HS-27A (cell line): ENCODE measurements at regions not wholly inside any gene's neighbourhood (a gene's known extent, or its start where the extent isn't known, plus 50 kb on each side); places are given as distances from the start of the nearest gene placed in this dataset.
"Not testable (repeated sequence)": the region's sequence is repeated elsewhere in the genome, so short reads cannot be mapped to it uniquely, and the experiment has no call there.

Experiments
- DNase-seq: peaks from one replicate; pipeline ENCODE4 v3.0.0-alpha.2; 2012; ENCODE audit warnings: low read depth, missing footprints

- no peak for DNase-seq
These were observed 725.9 kb upstream of the MDGA2 start for GRCh38 chr14:48401321-48401720.

- peak; percentile 3 for DNase-seq
These were observed 723.4 kb upstream of the MDGA2 start for GRCh38 chr14:48398675-48399282.

GRCh38 chr14:48391661-48392060, 716.3 kb upstream of the MDGA2 start:
- DNase-seq, result no peak

GRCh38 chr14:48390346-48390745, 714.9 kb upstream of the MDGA2 start:
- no peak for DNase-seq

GRCh38 chr14:48384821-48385220, 709.4 kb upstream of the MDGA2 start:
- no peak for DNase-seq

- no peak for DNase-seq
These were observed 707.6 kb upstream of the MDGA2 start for GRCh38 chr14:48382961-48383360.

GRCh38 chr14:48378541-48378940, 703.1 kb upstream of the MDGA2 start:
- no peak for DNase-seq

GRCh38 chr14:48373981-48374380, 698.6 kb upstream of the MDGA2 start:
- no peak for DNase-seq

- peak; percentile 2 for DNase-seq
These were observed 675.6 kb upstream of the MDGA2 start for GRCh38 chr14:48350971-48351370.

GRCh38 chr14:48349689-48350088, 674.3 kb upstream of the MDGA2 start:
- no peak for DNase-seq

- DNase-seq, result no peak
These were observed 665.7 kb upstream of the MDGA2 start for GRCh38 chr14:48341069-48341468.

- DNase-seq, result no peak
These were observed 658.0 kb upstream of the MDGA2 start for GRCh38 chr14:48333221-48333920.

- no peak for DNase-seq
These were observed 656.0 kb upstream of the MDGA2 start for GRCh38 chr14:48331421-48331820.

GRCh38 chr14:48325486-48325885, 650.1 kb upstream of the MDGA2 start:
- no peak for DNase-seq

GRCh38 chr14:48323665-48324064, 648.3 kb upstream of the MDGA2 start:
- DNase-seq, result no peak

- no peak for DNase-seq
These were observed 644.4 kb upstream of the MDGA2 start for GRCh38 chr14:48319823-48320222.

- no peak for DNase-seq
These were observed 629.3 kb upstream of the MDGA2 start for GRCh38 chr14:48304729-48305128.

GRCh38 chr14:48289701-48290100, 614.3 kb upstream of the MDGA2 start:
- no peak for DNase-seq

- DNase-seq, result not testable (repeated sequence)
These were observed 609.8 kb upstream of the MDGA2 start for GRCh38 chr14:48285217-48285616.

- DNase-seq, result no peak
These were observed 599.9 kb upstream of the MDGA2 start for GRCh38 chr14:48275301-48275700.

GRCh38 chr14:48274826-48275225, 599.4 kb upstream of the MDGA2 start:
- DNase-seq, result no peak

GRCh38 chr14:48267926-48268325, 592.5 kb upstream of the MDGA2 start:
- DNase-seq, result not testable (repeated sequence)

GRCh38 chr14:48266201-48266600, 590.8 kb upstream of the MDGA2 start:
- not testable (repeated sequence) for DNase-seq

- no peak for DNase-seq
These were observed 586.0 kb upstream of the MDGA2 start for GRCh38 chr14:48261436-48261835.
